HEK293 (cell line): ENCODE measurements at regions not wholly inside any gene's neighbourhood (a gene's known extent, or its start where the extent isn't known, plus 50 kb on each side); places are given as distances from the start of the nearest gene placed in this dataset.

ENCODE experiments used
- CTCF ChIA-PET: fragments of 350-600 bp; formaldehyde crosslinking; extraction: SDS; loops from one replicate; lab custom pipeline; 2021; ENCODE audit warnings: antibody characterized with exemption; lab: Yijun Ruan, JAX
- POLR2A ChIA-PET: fragments of 300-600 bp; formaldehyde crosslinking; extraction: SDS; loops from one replicate; lab custom pipeline; 2020; ENCODE audit warnings: antibody characterized with exemption, inconsistent platforms; lab: Yijun Ruan, JAX
- H3K27ac ChIP-seq: fragments of 200-500 bp; sonication (Bioruptor generic); 2 replicates; pipeline ENCODE4 v1.5.1; 2014; ENCODE audit warnings: low read depth, low read length, control low read depth, inconsistent platforms; ENCODE audit errors: extremely low read depth
- H3K36me3 ChIP-seq, 2 experiments: fragments of 200-500 bp in 1 of 2; sonication (Bioruptor generic) in 1 of 2; 1 replicate in 1 of 2; 2 replicates in 1 of 2; pipeline ENCODE4 v1.5.1; 2014 to 2017; ENCODE audit warnings: inconsistent platforms in 2 of 2, low read length in 2 of 2; ENCODE audit not compliant: control insufficient read depth in 2 of 2, insufficient read depth in 1 of 2
- H3K4me1 ChIP-seq: fragments of 200-500 bp; sonication (Bioruptor generic); 2 replicates; pipeline ENCODE4 v1.5.1; 2014; ENCODE audit warnings: mild to moderate bottlenecking, low read length, inconsistent platforms; ENCODE audit not compliant: control insufficient read depth, insufficient read depth
- H3K4me3 ChIP-seq: 2 replicates; pipeline ENCODE4 v1.5.1; 2011; ENCODE audit warnings: low read depth, mild to moderate bottlenecking, control low read depth, low read length, moderate library complexity
- H3K9me3 ChIP-seq: fragments of 200-500 bp; sonication (Bioruptor generic); 2 replicates; pipeline ENCODE4 v1.5.1; 2014; ENCODE audit warnings: low read depth, low read length, inconsistent platforms; ENCODE audit not compliant: control insufficient read depth, insufficient read depth
- ATF2 ChIP-seq: fragments of 450-650 bp; formaldehyde crosslinking; IDR thresholded peaks from 2 replicates; pipeline ENCODE4 v1.5.1; 2016; ENCODE audit warnings: missing biosample characterization, missing genetic modification characterization, low read depth
- ELK4 ChIP-seq: IDR thresholded peaks from 2 replicates; pipeline ENCODE4 v1.6.1; 2011; ENCODE audit warnings: mild to moderate bottlenecking, low read depth, low read length, borderline replicate concordance
- PBX3 ChIP-seq: sonication (generic); formaldehyde crosslinking; IDR thresholded peaks from 2 replicates; pipeline ENCODE4 v1.8.1; 2022; ENCODE audit warnings: mild to moderate bottlenecking, moderate library complexity, missing genetic modification reagents
- ZBTB44 ChIP-seq: fragments of 450-650 bp; IDR thresholded peaks from 2 replicates; pipeline ENCODE4 v1.5.1; 2018; ENCODE audit warnings: missing biosample characterization, mild to moderate bottlenecking, missing genetic modification characterization
- ZFP3 ChIP-seq: fragments of 450-650 bp; formaldehyde crosslinking; IDR thresholded peaks from 2 replicates; pipeline ENCODE4 v1.5.1; 2016; ENCODE audit warnings: low read depth, missing biosample characterization, missing genetic modification characterization
- ZNF121 ChIP-seq: fragments of 450-650 bp; formaldehyde crosslinking; IDR thresholded peaks from 2 replicates; pipeline ENCODE4 v1.5.1; 2016; ENCODE audit warnings: missing biosample characterization, missing genetic modification characterization
- ZNF140 ChIP-seq: fragments of 450-650 bp; formaldehyde crosslinking; IDR thresholded peaks from 2 replicates; pipeline ENCODE4 v1.5.1; 2016; ENCODE audit warnings: missing biosample characterization, missing genetic modification characterization
- ZNF19 ChIP-seq: fragments of 450-650 bp; formaldehyde crosslinking; IDR thresholded peaks from 2 replicates; pipeline ENCODE4; 2016; ENCODE audit warnings: missing biosample characterization, missing genetic modification characterization, low read depth
- ZNF202 ChIP-seq: fragments of 450-650 bp; formaldehyde crosslinking; IDR thresholded peaks from 2 replicates; pipeline ENCODE4 v1.5.1; 2016; ENCODE audit warnings: missing biosample characterization, missing genetic modification characterization, borderline replicate concordance
- ZNF248 ChIP-seq: fragments of 450-650 bp; formaldehyde crosslinking; IDR thresholded peaks from 2 replicates; pipeline ENCODE4 v1.5.1; 2017; ENCODE audit warnings: missing biosample characterization, missing genetic modification characterization
- ZNF48 ChIP-seq: fragments of 450-650 bp; formaldehyde crosslinking; IDR thresholded peaks from 2 replicates; pipeline ENCODE4 v1.5.1; 2016; ENCODE audit warnings: missing biosample characterization, missing genetic modification characterization
- ZNF626 ChIP-seq: fragments of 450-650 bp; sonication (Bioruptor Pico); formaldehyde crosslinking; IDR thresholded peaks from 2 replicates; pipeline ENCODE4 v1.5.1; 2018; ENCODE audit warnings: missing biosample characterization, missing genetic modification characterization, inconsistent platforms
- ZNF629 ChIP-seq: fragments of 450-650 bp; formaldehyde crosslinking; IDR thresholded peaks from 2 replicates; pipeline ENCODE4 v1.5.1; 2017; ENCODE audit warnings: missing biosample characterization, missing genetic modification characterization
- ZNF777 ChIP-seq: fragments of 450-650 bp; formaldehyde crosslinking; IDR thresholded peaks from 2 replicates; pipeline ENCODE4 v1.5.1; 2017; ENCODE audit warnings: missing biosample characterization, missing genetic modification characterization, borderline replicate concordance
- ZSCAN30 ChIP-seq: fragments of 450-650 bp; IDR thresholded peaks from 2 replicates; pipeline ENCODE4 v1.5.1; 2018; ENCODE audit warnings: missing biosample characterization, mild to moderate bottlenecking, missing genetic modification characterization, moderate library complexity
- TF ChIP-seq, protein P1 (sequence below): fragments of 450-650 bp; formaldehyde crosslinking; IDR thresholded peaks from 2 replicates; pipeline ENCODE4 v1.5.1; 2016; ENCODE audit warnings: missing biosample characterization, missing genetic modification characterization
- TF ChIP-seq, protein P2 (sequence below): fragments of 450-650 bp; IDR thresholded peaks from 2 replicates; pipeline ENCODE4 v1.5.1; 2018; ENCODE audit warnings: missing biosample characterization, missing genetic modification characterization

GRCh38 chr1:195328102-195328501 is 1280.1 kb downstream of the KCNT2 start:
- POLR2A ChIA-PET, result no interaction called here
- no peak overlapping the region for H3K4me3 ChIP-seq
- no peaks in the 10 kb centered on the region for H3K9me3 ChIP-seq
- TF ChIP-seq ZNF19 (tag by site-specific recombination) (no peak), ZNF202 (tag by site-specific recombination) (no peak), ZNF140 (tag by site-specific recombination) (no peak), ZBTB44 (no peak), ZFP3 (tag by site-specific recombination) (no peak), ZNF629 (no peak), ZNF626 (tag by site-specific recombination) (no peak), ZSCAN30 (no peak), ZNF777 (tag by site-specific recombination) (no peak)
- TF ChIP-seq, protein P1, sequence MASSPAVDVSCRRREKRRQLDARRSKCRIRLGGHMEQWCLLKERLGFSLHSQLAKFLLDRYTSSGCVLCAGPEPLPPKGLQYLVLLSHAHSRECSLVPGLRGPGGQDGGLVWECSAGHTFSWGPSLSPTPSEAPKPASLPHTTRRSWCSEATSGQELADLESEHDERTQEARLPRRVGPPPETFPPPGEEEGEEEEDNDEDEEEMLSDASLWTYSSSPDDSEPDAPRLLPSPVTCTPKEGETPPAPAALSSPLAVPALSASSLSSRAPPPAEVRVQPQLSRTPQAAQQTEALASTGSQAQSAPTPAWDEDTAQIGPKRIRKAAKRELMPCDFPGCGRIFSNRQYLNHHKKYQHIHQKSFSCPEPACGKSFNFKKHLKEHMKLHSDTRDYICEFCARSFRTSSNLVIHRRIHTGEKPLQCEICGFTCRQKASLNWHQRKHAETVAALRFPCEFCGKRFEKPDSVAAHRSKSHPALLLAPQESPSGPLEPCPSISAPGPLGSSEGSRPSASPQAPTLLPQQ (tag by site-specific recombination), result no peak
- TF ChIP-seq, all 188 proteins: peak for 0
- no peaks in the 10 kb centered on the region for H3K36me3 ChIP-seq
- CTCF ChIA-PET, result interaction anchor here (0.6 kb wide), 1 partner anchor 204 kb away, joined by 3 read pairs; no protein-coding TSS in a partner anchor
- no peak overlapping the region for H3K27ac ChIP-seq
- H3K4me1 ChIP-seq, result no peaks in the 10 kb centered on the region

GRCh38 chr1:195327361-195327760 is 1280.9 kb downstream of the KCNT2 start:
- POLR2A ChIA-PET, result no interaction called here
- H3K27ac ChIP-seq, result no peak overlapping the region
- TF ChIP-seq ELK4, result no peak
- no peak overlapping the region for H3K4me3 ChIP-seq
- no peaks in the 10 kb centered on the region for H3K36me3 ChIP-seq
- H3K9me3 ChIP-seq, result no peaks in the 10 kb centered on the region
- CTCF ChIA-PET, result no interaction called here
- no peaks in the 10 kb centered on the region for H3K4me1 ChIP-seq

GRCh38 chr1:195326325-195326724 is 1281.9 kb downstream of the KCNT2 start:
- TF ChIP-seq ZNF248 (tag by site-specific recombination) (no peak), ZNF140 (tag by site-specific recombination) (no peak), ZNF48 (tag by site-specific recombination) (no peak), ATF2 (tag by site-specific recombination) (peak; percentile 11; the same call in 1 of the 2 replicates), ZNF121 (tag by site-specific recombination) (no peak), PBX3 (CRISPR knock-in tag) (no peak)
- TF ChIP-seq, protein P2, sequence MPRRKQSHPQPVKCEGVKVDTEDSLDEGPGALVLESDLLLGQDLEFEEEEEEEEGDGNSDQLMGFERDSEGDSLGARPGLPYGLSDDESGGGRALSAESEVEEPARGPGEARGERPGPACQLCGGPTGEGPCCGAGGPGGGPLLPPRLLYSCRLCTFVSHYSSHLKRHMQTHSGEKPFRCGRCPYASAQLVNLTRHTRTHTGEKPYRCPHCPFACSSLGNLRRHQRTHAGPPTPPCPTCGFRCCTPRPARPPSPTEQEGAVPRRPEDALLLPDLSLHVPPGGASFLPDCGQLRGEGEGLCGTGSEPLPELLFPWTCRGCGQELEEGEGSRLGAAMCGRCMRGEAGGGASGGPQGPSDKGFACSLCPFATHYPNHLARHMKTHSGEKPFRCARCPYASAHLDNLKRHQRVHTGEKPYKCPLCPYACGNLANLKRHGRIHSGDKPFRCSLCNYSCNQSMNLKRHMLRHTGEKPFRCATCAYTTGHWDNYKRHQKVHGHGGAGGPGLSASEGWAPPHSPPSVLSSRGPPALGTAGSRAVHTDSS, result no peak
- TF ChIP-seq, all 188 proteins: peak for 1
- CTCF ChIA-PET, result no interaction called here
- Histone ChIP-seq H3K4me1 (no peaks in the 10 kb centered on the region), H3K4me3 (no peak overlapping the region), H3K36me3 (no peaks in the 10 kb centered on the region), H3K9me3 (no peaks in the 10 kb centered on the region), H3K27ac (no peak overlapping the region)
- POLR2A ChIA-PET, result no interaction called here
